ENCODE measurements at regions not wholly inside any gene's neighbourhood (a gene's known extent, or its start where the extent isn't known, plus 50 kb on each side); places are given as distances from the start of the nearest gene placed in this dataset.

DNA sequence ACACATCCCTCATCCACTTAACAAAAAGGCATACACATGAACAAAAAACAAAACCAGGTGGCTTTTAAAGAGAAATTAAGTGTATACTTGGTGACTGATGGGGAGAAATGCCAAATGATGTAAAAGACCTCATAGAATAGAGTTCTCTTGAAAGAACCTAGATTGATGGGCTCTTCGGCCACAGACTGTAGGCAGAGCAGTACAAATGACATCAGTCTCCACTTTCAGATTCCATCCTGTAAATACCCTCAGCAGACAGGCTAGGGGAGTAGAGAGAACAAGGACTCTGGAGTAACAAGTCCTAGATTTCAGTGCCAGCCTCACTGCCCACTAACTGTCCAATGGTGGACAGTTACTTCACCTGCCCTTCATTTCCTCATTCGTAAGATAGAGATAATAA lies 203.8 kb downstream of the MZT1 start:
- BruUV-seq (replicated peaks) = no TSS peak
- ChIA-PET RAD21 (ENCODE audit: low non-redundant PET in 1 of 2, low total read pairs in 2 of 2, uncharacterized antibody in 2 of 2, unreplicated experiment in 2 of 2) (no interaction called here), POLR2A (no interaction called here), CTCF (no interaction called here)
- H3K27ac ChIP-seq (ENCODE audit: low read depth, low read length) = no peak overlapping the region
- H3K4me3 ChIP-seq (replicated peaks in 1 of 2; ENCODE audit: low read depth in 1 of 2, low read length in 2 of 2) = no peak overlapping the region
- DNase-seq (ENCODE audit: low read depth, low spot score) (no peak), ATAC-seq (no peak)
- TF ChIP-seq ZNF274 (IDR thresholded peaks at IDR 0.05; ENCODE audit: low read depth, low read length) = no peak
- no peak for TF ChIP-seq CEBPB (IDR thresholded peaks at IDR 0.05; ENCODE audit: low read depth)
- TF ChIP-seq EZH2phosphoT487 (IDR thresholded peaks at IDR 0.05; ENCODE audit: borderline replicate concordance) = no peak
- TF ChIP-seq RAD21 (IDR thresholded peaks at IDR 0.05; ENCODE audit: low read depth) = no peak
- TF ChIP-seq, protein P1, sequence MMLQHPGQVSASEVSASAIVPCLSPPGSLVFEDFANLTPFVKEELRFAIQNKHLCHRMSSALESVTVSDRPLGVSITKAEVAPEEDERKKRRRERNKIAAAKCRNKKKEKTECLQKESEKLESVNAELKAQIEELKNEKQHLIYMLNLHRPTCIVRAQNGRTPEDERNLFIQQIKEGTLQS (IDR thresholded peaks at IDR 0.05) = no peak
- TF ChIP-seq SRF (IDR thresholded peaks at IDR 0.05; ENCODE audit: low read depth) = no peak
- TF ChIP-seq JUND (IDR thresholded peaks at IDR 0.05) = no peak
- no peak for TF ChIP-seq FOSL1 (IDR thresholded peaks at IDR 0.05; ENCODE audit: low read depth)
- no peak for TF ChIP-seq ELF1 (IDR thresholded peaks at IDR 0.05; ENCODE audit: borderline replicate concordance, low read depth)
- no peak for TF ChIP-seq EGR1 (IDR thresholded peaks at IDR 0.05; ENCODE audit: low read depth)
- no peak for TF ChIP-seq ZFX (IDR thresholded peaks at IDR 0.05)
- no peak for TF ChIP-seq CBX3 (IDR thresholded peaks at IDR 0.05; ENCODE audit: low read depth)
- no peak for TF ChIP-seq POLR2A (IDR thresholded peaks at IDR 0.05; ENCODE audit: borderline replicate concordance, extremely low read depth, insufficient read depth, insufficient read length)
- no peaks in the 10 kb centered on the region for H3K4me1 ChIP-seq (ENCODE audit: control insufficient read depth in 1 of 2, insufficient read depth in 2 of 2, low read length in 2 of 2)
- H3K9me2 ChIP-seq (ENCODE audit: insufficient read depth) = no peaks in the 10 kb centered on the region
- no peaks in the 10 kb centered on the region for H3K79me2 ChIP-seq (ENCODE audit: insufficient read depth, low read length)
- intact Hi-C loops (cut with micrococcal nuclease) = no loop called here
- no peak overlapping the region for H3K9ac ChIP-seq (ENCODE audit: low read length)
- H3K36me3 ChIP-seq (ENCODE audit: control insufficient read depth in 1 of 2, insufficient read depth in 2 of 2, low read length in 2 of 2) = no peaks in the 10 kb centered on the region
- no peaks in the 10 kb centered on the region for H3K27me3 ChIP-seq (ENCODE audit: insufficient read depth, low read length)
- no peak overlapping the region for H2AFZ ChIP-seq (ENCODE audit: low read depth, low read length, poor library complexity, severe bottlenecking)
- H4K20me1 ChIP-seq (ENCODE audit: insufficient read depth) = no peaks in the 10 kb centered on the region
- no peak overlapping the region for H3K4me2 ChIP-seq (ENCODE audit: low read length)
- H3K9me3 ChIP-seq (ENCODE audit: control insufficient read depth in 1 of 2, insufficient read depth in 1 of 2, low read depth in 1 of 2, low read length in 2 of 2) = no peaks in the 10 kb centered on the region

DNA sequence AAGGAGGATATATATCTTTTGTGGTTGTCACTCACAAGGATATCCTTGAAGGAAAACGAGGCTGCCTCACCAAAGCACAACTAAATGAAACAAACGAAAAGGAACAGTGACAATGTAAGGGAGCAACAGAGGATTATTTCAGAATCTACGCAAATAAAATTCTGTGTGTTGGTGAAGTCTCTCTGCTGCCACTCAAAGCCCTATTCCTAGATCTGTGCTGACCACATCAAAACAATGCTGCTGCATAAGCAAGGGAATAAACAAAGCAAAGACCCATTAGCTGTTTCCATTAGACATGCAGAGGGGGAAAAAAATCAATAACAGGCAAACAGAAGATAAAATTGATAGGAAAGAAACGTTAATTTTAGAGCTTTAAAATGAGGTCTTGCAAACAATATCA lies 204.4 kb downstream of the MZT1 start:
- H3K9me3 ChIP-seq (ENCODE audit: control insufficient read depth in 1 of 2, insufficient read depth in 1 of 2, low read depth in 1 of 2, low read length in 2 of 2) = no peaks in the 10 kb centered on the region
- H2AFZ ChIP-seq (ENCODE audit: low read depth, low read length, poor library complexity, severe bottlenecking) = no peak overlapping the region
- POLR2A ChIA-PET = no interaction called here
- BruUV-seq (replicated peaks) = no TSS peak
- no peak overlapping the region for H3K4me2 ChIP-seq (ENCODE audit: low read length)
- H3K36me3 ChIP-seq (ENCODE audit: control insufficient read depth in 1 of 2, insufficient read depth in 2 of 2, low read length in 2 of 2) = no peaks in the 10 kb centered on the region
- H4K20me1 ChIP-seq (ENCODE audit: insufficient read depth) = no peaks in the 10 kb centered on the region
- no peaks in the 10 kb centered on the region for H3K79me2 ChIP-seq (ENCODE audit: insufficient read depth, low read length)
- ATAC-seq (no peak), DNase-seq (ENCODE audit: low read depth, low spot score) (no peak)
- intact Hi-C loops (cut with micrococcal nuclease) = no loop called here
- no peak overlapping the region for H3K27ac ChIP-seq (ENCODE audit: low read depth, low read length)
- CTCF ChIA-PET = no interaction called here
- H3K4me1 ChIP-seq (ENCODE audit: control insufficient read depth in 1 of 2, insufficient read depth in 2 of 2, low read length in 2 of 2) = no peaks in the 10 kb centered on the region
- H3K9ac ChIP-seq (ENCODE audit: low read length) = no peak overlapping the region
- no peaks in the 10 kb centered on the region for H3K27me3 ChIP-seq (ENCODE audit: insufficient read depth, low read length)
- H3K9me2 ChIP-seq (ENCODE audit: insufficient read depth) = no peaks in the 10 kb centered on the region
- no peak overlapping the region for H3K4me3 ChIP-seq (replicated peaks in 1 of 2; ENCODE audit: low read depth in 1 of 2, low read length in 2 of 2)
- RAD21 ChIA-PET (ENCODE audit: low non-redundant PET in 1 of 2, low total read pairs in 2 of 2, uncharacterized antibody in 2 of 2, unreplicated experiment in 2 of 2) = no interaction called here
- TF ChIP-seq CBX3 (IDR thresholded peaks at IDR 0.05; ENCODE audit: low read depth) (no peak), CEBPB (IDR thresholded peaks at IDR 0.05; ENCODE audit: low read depth) (no peak), EGR1 (IDR thresholded peaks at IDR 0.05; ENCODE audit: low read depth) (no peak), SRF (IDR thresholded peaks at IDR 0.05; ENCODE audit: low read depth) (no peak), SP1 (IDR thresholded peaks at IDR 0.05; ENCODE audit: low read depth) (no peak), TCF7L2 (IDR thresholded peaks at IDR 0.05; ENCODE audit: borderline replicate concordance, extremely low read depth, insufficient read depth, insufficient read length) (no peak), JUND (IDR thresholded peaks at IDR 0.05) (no peak)
- TF ChIP-seq, protein P2, sequence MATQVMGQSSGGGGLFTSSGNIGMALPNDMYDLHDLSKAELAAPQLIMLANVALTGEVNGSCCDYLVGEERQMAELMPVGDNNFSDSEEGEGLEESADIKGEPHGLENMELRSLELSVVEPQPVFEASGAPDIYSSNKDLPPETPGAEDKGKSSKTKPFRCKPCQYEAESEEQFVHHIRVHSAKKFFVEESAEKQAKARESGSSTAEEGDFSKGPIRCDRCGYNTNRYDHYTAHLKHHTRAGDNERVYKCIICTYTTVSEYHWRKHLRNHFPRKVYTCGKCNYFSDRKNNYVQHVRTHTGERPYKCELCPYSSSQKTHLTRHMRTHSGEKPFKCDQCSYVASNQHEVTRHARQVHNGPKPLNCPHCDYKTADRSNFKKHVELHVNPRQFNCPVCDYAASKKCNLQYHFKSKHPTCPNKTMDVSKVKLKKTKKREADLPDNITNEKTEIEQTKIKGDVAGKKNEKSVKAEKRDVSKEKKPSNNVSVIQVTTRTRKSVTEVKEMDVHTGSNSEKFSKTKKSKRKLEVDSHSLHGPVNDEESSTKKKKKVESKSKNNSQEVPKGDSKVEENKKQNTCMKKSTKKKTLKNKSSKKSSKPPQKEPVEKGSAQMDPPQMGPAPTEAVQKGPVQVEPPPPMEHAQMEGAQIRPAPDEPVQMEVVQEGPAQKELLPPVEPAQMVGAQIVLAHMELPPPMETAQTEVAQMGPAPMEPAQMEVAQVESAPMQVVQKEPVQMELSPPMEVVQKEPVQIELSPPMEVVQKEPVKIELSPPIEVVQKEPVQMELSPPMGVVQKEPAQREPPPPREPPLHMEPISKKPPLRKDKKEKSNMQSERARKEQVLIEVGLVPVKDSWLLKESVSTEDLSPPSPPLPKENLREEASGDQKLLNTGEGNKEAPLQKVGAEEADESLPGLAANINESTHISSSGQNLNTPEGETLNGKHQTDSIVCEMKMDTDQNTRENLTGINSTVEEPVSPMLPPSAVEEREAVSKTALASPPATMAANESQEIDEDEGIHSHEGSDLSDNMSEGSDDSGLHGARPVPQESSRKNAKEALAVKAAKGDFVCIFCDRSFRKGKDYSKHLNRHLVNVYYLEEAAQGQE (IDR thresholded peaks at IDR 0.05; ENCODE audit: low read depth) = no peak
- TF ChIP-seq, protein P3, sequence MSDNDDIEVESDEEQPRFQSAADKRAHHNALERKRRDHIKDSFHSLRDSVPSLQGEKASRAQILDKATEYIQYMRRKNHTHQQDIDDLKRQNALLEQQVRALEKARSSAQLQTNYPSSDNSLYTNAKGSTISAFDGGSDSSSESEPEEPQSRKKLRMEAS (IDR thresholded peaks at IDR 0.05) = no peak
- TF ChIP-seq, protein P4, sequence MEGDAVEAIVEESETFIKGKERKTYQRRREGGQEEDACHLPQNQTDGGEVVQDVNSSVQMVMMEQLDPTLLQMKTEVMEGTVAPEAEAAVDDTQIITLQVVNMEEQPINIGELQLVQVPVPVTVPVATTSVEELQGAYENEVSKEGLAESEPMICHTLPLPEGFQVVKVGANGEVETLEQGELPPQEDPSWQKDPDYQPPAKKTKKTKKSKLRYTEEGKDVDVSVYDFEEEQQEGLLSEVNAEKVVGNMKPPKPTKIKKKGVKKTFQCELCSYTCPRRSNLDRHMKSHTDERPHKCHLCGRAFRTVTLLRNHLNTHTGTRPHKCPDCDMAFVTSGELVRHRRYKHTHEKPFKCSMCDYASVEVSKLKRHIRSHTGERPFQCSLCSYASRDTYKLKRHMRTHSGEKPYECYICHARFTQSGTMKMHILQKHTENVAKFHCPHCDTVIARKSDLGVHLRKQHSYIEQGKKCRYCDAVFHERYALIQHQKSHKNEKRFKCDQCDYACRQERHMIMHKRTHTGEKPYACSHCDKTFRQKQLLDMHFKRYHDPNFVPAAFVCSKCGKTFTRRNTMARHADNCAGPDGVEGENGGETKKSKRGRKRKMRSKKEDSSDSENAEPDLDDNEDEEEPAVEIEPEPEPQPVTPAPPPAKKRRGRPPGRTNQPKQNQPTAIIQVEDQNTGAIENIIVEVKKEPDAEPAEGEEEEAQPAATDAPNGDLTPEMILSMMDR (IDR thresholded peaks at IDR 0.05 in 2 of 3, conservative IDR thresholded peaks at IDR 0.05 in 1 of 3; ENCODE audit: borderline replicate concordance in 1 of 3, insufficient read depth in 1 of 3, low read depth in 2 of 3, low read length in 2 of 3) = no peak
